SK-N-MC (cell line): ENCODE measurements at regions not wholly inside any gene's neighbourhood (a gene's known extent, or its start where the extent isn't known, plus 50 kb on each side); places are given as distances from the start of the nearest gene placed in this dataset.

ENCODE experiments used
- EZH2 ChIP-seq: fragments of 200-600 bp; sonication (generic); IDR thresholded peaks from one replicate; pipeline ENCODE4 v1.6.1; 2017; ENCODE audit warnings: antibody characterized with exemption
- POLR2AphosphoS5 ChIP-seq: IDR thresholded peaks from 2 replicates; pipeline ENCODE4 v1.6.1; 2012; ENCODE audit warnings: mild to moderate bottlenecking, low read depth, low read length, borderline replicate concordance

DNA sequence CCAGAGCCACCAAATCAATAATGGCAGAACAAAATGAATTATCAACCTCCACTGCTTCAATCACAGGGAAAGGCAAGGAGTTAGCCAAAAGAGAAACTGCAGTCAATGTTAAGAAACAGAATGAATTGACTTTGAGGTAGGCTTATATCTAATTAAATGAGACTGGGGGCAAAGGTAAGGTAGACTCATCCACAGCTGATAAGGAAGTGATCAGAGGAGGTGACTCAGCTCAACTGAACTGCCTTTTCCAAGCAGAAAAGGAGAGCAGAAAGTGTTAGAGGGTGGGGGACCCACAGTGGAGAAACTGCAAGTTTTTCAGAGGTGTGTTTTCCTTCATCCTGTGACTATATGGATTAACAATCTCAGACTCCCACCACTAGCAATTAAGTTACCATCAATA is 345.8 kb upstream of the PPARGC1A start:
- TF ChIP-seq POLR2AphosphoS5 (no peak), EZH2 (no peak)
